AG10803 (cell line): ENCODE measurements at regions not wholly inside any gene's neighbourhood (a gene's known extent, or its start where the extent isn't known, plus 50 kb on each side); places are given as distances from the start of the nearest gene placed in this dataset.
A peak's percentile ranks its signal among the peaks of the same experiment; 100 is the strongest.

Source experiments
- DNase-seq: peaks from one replicate; pipeline ENCODE4 v3.0.0; 2010; ENCODE audit warnings: low read depth
- H3K4me3 ChIP-seq: 2 replicates; pipeline ENCODE4 v1.5.1; 2011; ENCODE audit warnings: mild to moderate bottlenecking, low read length, control low read depth
- TF ChIP-seq, protein P1 (sequence below): conservative IDR thresholded peaks from 2 replicates; pipeline ENCODE4 v1.5.1; 2011; ENCODE audit warnings: mild to moderate bottlenecking, low read length, control low read depth, inconsistent platforms

DNA sequence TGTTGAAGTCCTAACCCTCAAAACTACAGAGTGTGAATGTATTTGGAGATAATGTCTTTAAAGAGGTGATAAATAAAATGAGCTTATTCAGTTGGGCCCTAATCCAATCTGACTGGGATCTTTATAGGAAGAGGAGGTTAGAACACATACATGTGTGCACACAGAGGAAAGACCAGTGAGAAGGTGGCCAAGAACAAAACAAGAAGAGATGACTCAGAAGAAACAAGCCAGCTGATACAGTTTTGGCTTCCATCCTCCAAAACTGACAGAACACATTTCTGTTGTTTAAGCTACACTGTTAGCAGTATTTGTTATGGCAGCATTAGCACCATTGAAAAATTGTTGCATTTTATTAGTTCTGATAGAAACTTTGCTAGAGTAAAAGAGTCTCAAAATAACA lies 609.3 kb upstream of the IMPG1 start:
- TF ChIP-seq, protein P1, sequence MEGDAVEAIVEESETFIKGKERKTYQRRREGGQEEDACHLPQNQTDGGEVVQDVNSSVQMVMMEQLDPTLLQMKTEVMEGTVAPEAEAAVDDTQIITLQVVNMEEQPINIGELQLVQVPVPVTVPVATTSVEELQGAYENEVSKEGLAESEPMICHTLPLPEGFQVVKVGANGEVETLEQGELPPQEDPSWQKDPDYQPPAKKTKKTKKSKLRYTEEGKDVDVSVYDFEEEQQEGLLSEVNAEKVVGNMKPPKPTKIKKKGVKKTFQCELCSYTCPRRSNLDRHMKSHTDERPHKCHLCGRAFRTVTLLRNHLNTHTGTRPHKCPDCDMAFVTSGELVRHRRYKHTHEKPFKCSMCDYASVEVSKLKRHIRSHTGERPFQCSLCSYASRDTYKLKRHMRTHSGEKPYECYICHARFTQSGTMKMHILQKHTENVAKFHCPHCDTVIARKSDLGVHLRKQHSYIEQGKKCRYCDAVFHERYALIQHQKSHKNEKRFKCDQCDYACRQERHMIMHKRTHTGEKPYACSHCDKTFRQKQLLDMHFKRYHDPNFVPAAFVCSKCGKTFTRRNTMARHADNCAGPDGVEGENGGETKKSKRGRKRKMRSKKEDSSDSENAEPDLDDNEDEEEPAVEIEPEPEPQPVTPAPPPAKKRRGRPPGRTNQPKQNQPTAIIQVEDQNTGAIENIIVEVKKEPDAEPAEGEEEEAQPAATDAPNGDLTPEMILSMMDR, result no peak
- DNase-seq, result peak; percentile 27
- H3K4me3 ChIP-seq, result no peak overlapping the region

DNA sequence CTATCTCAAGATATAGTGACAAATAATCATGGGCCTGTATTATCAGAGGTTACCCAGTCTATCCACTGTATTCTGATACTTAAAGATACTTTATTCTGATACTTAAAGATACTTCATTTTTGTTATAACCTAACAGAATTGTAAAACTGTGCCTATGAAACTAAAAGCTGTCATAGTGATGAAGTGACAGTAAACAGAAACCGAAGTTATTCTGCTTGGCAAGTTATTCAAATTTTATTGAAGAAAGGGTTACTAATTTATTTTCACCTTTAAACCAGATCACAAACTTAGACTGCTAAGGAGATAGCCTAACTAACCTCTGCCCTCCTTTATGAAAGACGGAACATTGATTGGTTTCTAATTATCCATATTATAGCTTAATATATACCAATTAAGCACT lies 604.6 kb upstream of the IMPG1 start:
- TF ChIP-seq, protein P1, result no peak
- DNase-seq, result no peak
- H3K4me3 ChIP-seq, result no peak overlapping the region

DNA sequence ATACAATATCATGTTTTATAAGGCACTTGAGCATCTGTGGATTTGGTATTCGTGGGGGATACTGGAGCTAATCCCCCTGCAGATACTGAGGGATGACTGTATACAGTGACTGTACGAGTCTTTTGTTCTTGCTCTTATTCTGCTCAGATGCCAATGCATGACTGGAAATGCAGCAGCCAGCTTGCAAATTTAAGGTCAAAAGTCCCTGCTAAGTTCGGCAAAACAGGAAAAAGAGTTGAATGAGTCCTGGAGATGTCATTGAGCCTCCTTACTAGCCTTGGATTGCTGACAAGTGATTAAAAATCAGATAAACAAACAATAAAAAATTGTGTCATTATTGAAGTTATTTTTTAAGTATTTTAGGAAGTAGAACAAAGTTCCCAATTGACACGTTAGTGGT lies 599.3 kb upstream of the IMPG1 start:
- H3K4me3 ChIP-seq, result no peak overlapping the region
- DNase-seq, result no peak
- TF ChIP-seq, protein P1, result no peak

DNA sequence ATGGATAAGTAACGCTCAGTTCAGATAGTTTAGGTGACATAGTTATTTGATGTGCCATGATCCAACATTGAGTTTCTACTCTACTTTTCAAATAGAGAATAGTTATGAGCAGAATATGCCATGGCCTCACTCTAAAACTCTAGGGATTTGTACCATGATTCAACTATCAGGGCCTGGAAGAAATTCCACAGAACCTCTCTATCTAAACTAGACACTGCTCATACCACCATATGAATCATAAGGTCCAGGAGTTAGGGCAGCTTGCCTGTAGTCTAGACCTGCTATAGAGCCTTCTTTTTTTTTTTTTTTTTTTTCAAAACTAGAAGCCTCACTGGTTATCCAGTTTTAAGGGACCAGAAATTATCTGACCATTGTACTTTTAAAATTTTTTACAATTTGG lies 571.8 kb upstream of the IMPG1 start:
- no peak overlapping the region for H3K4me3 ChIP-seq
- DNase-seq, result no peak
- TF ChIP-seq, protein P1, result no peak

DNA sequence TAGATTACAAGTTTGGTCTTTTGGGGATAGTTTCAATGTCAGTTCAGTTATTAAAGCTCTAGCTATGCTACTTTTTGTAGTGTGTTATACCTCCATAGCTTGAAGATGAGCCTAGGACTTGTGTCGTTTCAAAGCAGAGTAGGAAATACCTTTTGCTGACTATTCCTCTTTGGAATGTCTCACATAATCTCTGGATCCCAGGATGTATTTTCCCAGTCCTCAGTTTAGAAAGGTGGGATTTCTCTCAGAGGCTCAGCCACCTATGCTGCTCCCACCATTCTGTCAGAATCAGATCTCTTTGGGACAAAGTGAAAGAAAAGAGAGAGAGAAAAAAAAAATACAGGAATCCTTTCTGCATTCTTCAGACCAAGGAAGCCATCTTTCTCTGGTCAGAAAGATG lies 567.5 kb upstream of the IMPG1 start:
- TF ChIP-seq, protein P1, result no peak
- DNase-seq, result no peak
- no peak overlapping the region for H3K4me3 ChIP-seq

DNA sequence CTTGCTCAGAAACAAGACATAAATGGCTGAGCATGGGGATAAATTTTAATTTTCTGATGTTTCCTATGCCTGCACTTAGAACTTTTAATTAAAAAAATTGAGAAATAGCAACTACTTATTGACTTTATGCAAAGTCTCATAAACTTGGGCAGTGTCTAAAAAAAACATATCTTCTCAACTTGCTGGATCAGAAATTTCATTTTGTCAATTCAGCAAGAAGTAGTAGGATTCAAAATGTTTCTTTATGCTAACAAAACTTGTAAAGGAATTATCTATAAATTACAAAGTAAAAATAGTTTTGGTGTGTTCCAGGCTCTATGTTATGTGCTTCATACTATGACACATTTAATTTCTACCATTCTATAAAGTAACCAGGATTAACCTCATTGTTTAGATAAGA lies 562.2 kb upstream of the IMPG1 start:
- H3K4me3 ChIP-seq, result no peak overlapping the region
- TF ChIP-seq, protein P1, result no peak
- DNase-seq, result no peak

DNA sequence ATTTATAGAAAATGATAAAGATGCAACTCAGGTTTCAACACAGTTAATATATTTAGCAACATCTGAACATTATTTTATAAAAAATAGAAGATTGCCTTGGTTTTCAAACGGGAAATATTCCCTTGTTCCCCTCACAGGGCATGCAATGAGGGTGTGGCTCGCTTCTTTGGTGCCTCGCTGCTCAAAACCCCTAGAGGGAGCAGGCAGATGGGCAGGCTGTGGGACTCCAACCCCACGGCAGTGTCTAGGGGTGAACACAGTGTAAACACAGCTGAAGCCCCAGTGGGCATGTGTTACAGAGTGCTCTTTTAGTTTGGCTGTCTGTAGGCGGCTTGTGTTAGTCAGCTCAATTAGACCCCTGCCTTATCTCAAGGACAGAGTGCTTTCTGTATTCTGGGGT lies 560.8 kb upstream of the IMPG1 start:
- H3K4me3 ChIP-seq, result no peak overlapping the region
- TF ChIP-seq, protein P1, result no peak
- no peak for DNase-seq
